Upper lobe of right lung (tissue), 1 donor: ENCODE measurements at regions not wholly inside any gene's neighbourhood (a gene's known extent, or its start where the extent isn't known, plus 50 kb on each side); places are given as distances from the start of the nearest gene placed in this dataset.

Source experiments
- ATAC-seq: fragments of 200-7000 bp; cut with Tn5 transposase; one replicate; pipeline ENCODE4 v1.9.1; 2020; ENCODE audit warnings: mild to moderate bottlenecking, moderate library complexity
- DNase-seq: peaks from one replicate; pipeline ENCODE4 v3.0.0-alpha.2; 2020
- H3K27ac ChIP-seq: fragments of 200-600 bp; one replicate; pipeline ENCODE4 v1.8.0; 2022
- H3K27me3 ChIP-seq: fragments of 200-600 bp; one replicate; pipeline ENCODE4 v1.8.0; 2022; ENCODE audit warnings: mild to moderate bottlenecking
- H3K36me3 ChIP-seq: fragments of 200-600 bp; one replicate; pipeline ENCODE4 v1.8.0; 2022
- H3K4me1 ChIP-seq: fragments of 200-600 bp; one replicate; pipeline ENCODE4 v1.8.0; 2022
- H3K4me3 ChIP-seq: fragments of 200-600 bp; one replicate; pipeline ENCODE4 v1.8.0; 2022; ENCODE audit warnings: mild to moderate bottlenecking
- H3K9me3 ChIP-seq: fragments of 200-600 bp; one replicate; pipeline ENCODE4 v1.8.0; 2022
- CTCF ChIP-seq: fragments of 200-600 bp; IDR thresholded peaks from one replicate; pipeline ENCODE4 v1.8.0; 2022; ENCODE audit warnings: antibody characterized with exemption
- intact Hi-C: fragments of 100-400 bp; cut with DNase I; formaldehyde crosslinking; loops from one replicate; pipeline ENCODE4 v1.11.0; 2022
- donor health status: DM: no; HTN: yes; CAD: no; lungs with severe emphysema.

- Histone ChIP-seq H3K9me3 (no peaks in the 10 kb centered on the region), H3K27ac (no peak overlapping the region), H3K4me1 (no peaks in the 10 kb centered on the region), H3K27me3 (no peaks in the 10 kb centered on the region), H3K36me3 (no peaks in the 10 kb centered on the region), H3K4me3 (no peak overlapping the region)
- ATAC-seq (no peak), DNase-seq (no peak)
- intact Hi-C loops, result no loop called here
- TF ChIP-seq CTCF, result no peak
These were observed 554.8 kb upstream of the CDH4 start for GRCh38 chr20:60697252-60697651.

GRCh38 chr20:60700728-60701127 lies 551.3 kb upstream of the CDH4 start:
- no peak overlapping the region for H3K27ac ChIP-seq
- H3K4me1 ChIP-seq, result no peaks in the 10 kb centered on the region
- H3K9me3 ChIP-seq, result no peaks in the 10 kb centered on the region
- no peaks in the 10 kb centered on the region for H3K36me3 ChIP-seq
- H3K27me3 ChIP-seq, result no peaks in the 10 kb centered on the region
- no peak for DNase-seq
- intact Hi-C loops, result no loop called here
- no peak overlapping the region for H3K4me3 ChIP-seq
- no peak for ATAC-seq
- no peak for TF ChIP-seq CTCF

GRCh38 chr20:60704147-60704546 lies 547.9 kb upstream of the CDH4 start:
- no peak for TF ChIP-seq CTCF
- DNase-seq, result no peak
- no peak for ATAC-seq
- intact Hi-C loops, result no loop called here
- no peaks in the 10 kb centered on the region for H3K27me3 ChIP-seq
- H3K4me1 ChIP-seq, result no peaks in the 10 kb centered on the region
- no peaks in the 10 kb centered on the region for H3K9me3 ChIP-seq
- no peak overlapping the region for H3K27ac ChIP-seq
- H3K4me3 ChIP-seq, result no peak overlapping the region
- H3K36me3 ChIP-seq, result no peaks in the 10 kb centered on the region

- TF ChIP-seq CTCF, result no peak
- H3K9me3 ChIP-seq, result no peaks in the 10 kb centered on the region
- DNase-seq, result no peak
- no peaks in the 10 kb centered on the region for H3K36me3 ChIP-seq
- ATAC-seq, result no peak
- no peak overlapping the region for H3K27ac ChIP-seq
- no peak overlapping the region for H3K4me3 ChIP-seq
- no peaks in the 10 kb centered on the region for H3K27me3 ChIP-seq
- no peaks in the 10 kb centered on the region for H3K4me1 ChIP-seq
- intact Hi-C loops, result no loop called here
These were observed 538.7 kb upstream of the CDH4 start for GRCh38 chr20:60713396-60713795.

GRCh38 chr20:60715172-60715571 lies 536.9 kb upstream of the CDH4 start:
- intact Hi-C loops, result no loop called here

More at GRCh38 chr20:60715172-60715571, 536.9 kb upstream of the CDH4 start:
- TF ChIP-seq CTCF, result no peak
- H3K4me3 ChIP-seq, result no peak overlapping the region
- no peak overlapping the region for H3K27ac ChIP-seq
- H3K9me3 ChIP-seq, result no peaks in the 10 kb centered on the region
- no peaks in the 10 kb centered on the region for H3K36me3 ChIP-seq
- no peaks in the 10 kb centered on the region for H3K27me3 ChIP-seq
- DNase-seq (no peak), ATAC-seq (no peak)
- no peaks in the 10 kb centered on the region for H3K4me1 ChIP-seq
